ENCODE measurements at regions not wholly inside any gene's neighbourhood (a gene's known extent, or its start where the extent isn't known, plus 50 kb on each side); places are given as distances from the start of the nearest gene placed in this dataset.

GRCh38 chr7:340979-341694 is 51.2 kb downstream of the FOXL3 start:
- peak overlapping the region; percentile 9 for H3K4me3 Mint-ChIP-seq (ENCODE audit: low read depth)
- peaks cover 2% of the 10 kb centered on the region for H3K36me3 Mint-ChIP-seq (ENCODE audit: insufficient read depth)
- no peaks in the 10 kb centered on the region for H3K27me3 Mint-ChIP-seq
- H3K27ac Mint-ChIP-seq = peak overlapping the region; percentile 100
- TF ChIP-seq CTCF (IDR thresholded peaks at IDR 0.05; ENCODE audit: unreplicated experiment) = no peak
- peaks cover 62% of the 10 kb centered on the region for H3K4me1 Mint-ChIP-seq (ENCODE audit: low read depth)
- DNase-seq (ENCODE audit: low spot score, unreplicated experiment) = no peak
- peaks cover 3% of the 10 kb centered on the region for H3K9me3 Mint-ChIP-seq (ENCODE audit: low read depth)

GRCh38 chr7:341841-342638 is 52.1 kb downstream of the FOXL3 start:
- Mint-ChIP-seq H3K27ac (peak overlapping the region; percentile 100), H3K4me3 (ENCODE audit: low read depth) (no peak overlapping the region)

GRCh38 chr7:342681-343216 is 52.8 kb downstream of the FOXL3 start:
- peaks cover 3% of the 10 kb centered on the region for H3K9me3 Mint-ChIP-seq (ENCODE audit: low read depth)
- TF ChIP-seq CTCF (IDR thresholded peaks at IDR 0.05; ENCODE audit: unreplicated experiment) = no peak
- H3K36me3 Mint-ChIP-seq (ENCODE audit: insufficient read depth) = peaks cover 2% of the 10 kb centered on the region
- DNase-seq (ENCODE audit: low spot score, unreplicated experiment) = no peak
- no peak overlapping the region for H3K4me3 Mint-ChIP-seq (ENCODE audit: low read depth)
- peak overlapping the region; percentile 100 for H3K27ac Mint-ChIP-seq
- no peaks in the 10 kb centered on the region for H3K27me3 Mint-ChIP-seq
- peaks cover 59% of the 10 kb centered on the region for H3K4me1 Mint-ChIP-seq (ENCODE audit: low read depth)

More at GRCh38 chr7:341841-342638, 52.1 kb downstream of the FOXL3 start:
- Mint-ChIP-seq H3K4me1 (ENCODE audit: low read depth) (peaks cover 62% of the 10 kb centered on the region), H3K9me3 (ENCODE audit: low read depth) (peaks cover 3% of the 10 kb centered on the region), H3K36me3 (ENCODE audit: insufficient read depth) (peaks cover 2% of the 10 kb centered on the region), H3K27me3 (no peaks in the 10 kb centered on the region)
- DNase-seq (ENCODE audit: low spot score, unreplicated experiment) = peak; percentile 42
- TF ChIP-seq CTCF (IDR thresholded peaks at IDR 0.05; ENCODE audit: unreplicated experiment) = no peak

- peak overlapping the region; percentile 61 for H3K4me3 Mint-ChIP-seq (ENCODE audit: low read depth)
- peaks cover 2% of the 10 kb centered on the region for H3K36me3 Mint-ChIP-seq (ENCODE audit: insufficient read depth)
- no peaks in the 10 kb centered on the region for H3K27me3 Mint-ChIP-seq
- TF ChIP-seq CTCF (IDR thresholded peaks at IDR 0.05; ENCODE audit: unreplicated experiment) = no peak
- peaks cover 3% of the 10 kb centered on the region for H3K9me3 Mint-ChIP-seq (ENCODE audit: low read depth)
- peak overlapping the region; percentile 100 for H3K27ac Mint-ChIP-seq
- DNase-seq (ENCODE audit: low spot score, unreplicated experiment) = peak; percentile 53
- peaks cover 57% of the 10 kb centered on the region for H3K4me1 Mint-ChIP-seq (ENCODE audit: low read depth)
Measured at GRCh38 chr7:343227-343822, 53.4 kb downstream of the FOXL3 start.

All from progenitor cell of endocrine pancreas (in vitro differentiated cells).